Calu3 (cell line): ENCODE measurements at regions not wholly inside any gene's neighbourhood (a gene's known extent, or its start where the extent isn't known, plus 50 kb on each side); places are given as distances from the start of the nearest gene placed in this dataset.

Experiments
- BruUV-seq: library from RNA; stranded (reverse); fragments of 400-500 nt; replicated peaks from 2 replicates; lab custom pipeline; 2021; lab: Mats Ljungman, UMichigan
- CTCF ChIA-PET: fragments of 300-600 bp; sonication (Branson Sonifier 250); formaldehyde crosslinking; loops from one replicate; lab custom pipeline; 2022; ENCODE audit warnings: antibody characterized with exemption; lab: Charles Lee
- DNase-seq: peaks from one replicate; pipeline ENCODE4 v3.0.0; 2022
- H3K27ac Mint-ChIP-seq: one replicate; pipeline ENCODE4 v1.8.0; 2022; ENCODE audit warnings: mixed read lengths; ENCODE audit not compliant: unreplicated experiment
- H3K27me3 Mint-ChIP-seq: one replicate; pipeline ENCODE4 v1.8.0; 2022; ENCODE audit warnings: mixed read lengths; ENCODE audit not compliant: unreplicated experiment
- H3K36me3 Mint-ChIP-seq: one replicate; pipeline ENCODE4 v1.8.0; 2022; ENCODE audit warnings: mild to moderate bottlenecking, moderate library complexity, mixed read lengths; ENCODE audit not compliant: insufficient read depth, unreplicated experiment
- H3K4me1 Mint-ChIP-seq: one replicate; pipeline ENCODE4 v1.8.0; 2022; ENCODE audit warnings: mild to moderate bottlenecking, low read depth, mixed read lengths; ENCODE audit not compliant: unreplicated experiment
- H3K4me3 Mint-ChIP-seq: one replicate; pipeline ENCODE4 v1.8.0; 2022; ENCODE audit warnings: mild to moderate bottlenecking, low read depth, moderate library complexity, mixed read lengths; ENCODE audit not compliant: unreplicated experiment
- H3K9me3 Mint-ChIP-seq: one replicate; pipeline ENCODE4 v1.8.0; 2022; ENCODE audit warnings: low read depth, mixed read lengths; ENCODE audit not compliant: unreplicated experiment
- CTCF ChIP-seq: fragments of 200-600 bp; IDR thresholded peaks from one replicate; pipeline ENCODE4 v1.8.0; 2022; ENCODE audit warnings: antibody characterized with exemption; ENCODE audit not compliant: unreplicated experiment
- intact Hi-C: fragments of 100-400 bp; cut with micrococcal nuclease; formaldehyde crosslinking; loops from one replicate; pipeline ENCODE4 v1.10.0; 2022; ENCODE audit not compliant: unreplicated experiment

GRCh38 chr13:72122661-72123255, 255.8 kb upstream of the DACH1 start:
- BruUV-seq: no TSS peak
- no peak for TF ChIP-seq CTCF
- CTCF ChIA-PET: no interaction called here
- intact Hi-C loops: no loop called here
- Mint-ChIP-seq H3K9me3 (no peaks in the 10 kb centered on the region), H3K4me1 (no peaks in the 10 kb centered on the region), H3K36me3 (no peaks in the 10 kb centered on the region), H3K4me3 (no peak overlapping the region), H3K27me3 (no peaks in the 10 kb centered on the region), H3K27ac (no peak overlapping the region)
- DNase-seq: no peak

GRCh38 chr13:72121466-72121865, 254.5 kb upstream of the DACH1 start:
- TF ChIP-seq CTCF: no peak
- CTCF ChIA-PET: no interaction called here
- DNase-seq: no peak
- intact Hi-C loops: no loop called here
- Mint-ChIP-seq H3K9me3 (no peaks in the 10 kb centered on the region), H3K27ac (no peak overlapping the region), H3K4me3 (no peak overlapping the region), H3K27me3 (no peaks in the 10 kb centered on the region), H3K4me1 (no peaks in the 10 kb centered on the region), H3K36me3 (no peaks in the 10 kb centered on the region)
- no TSS peak for BruUV-seq

GRCh38 chr13:72120632-72121031, 253.6 kb upstream of the DACH1 start:
- no peak for TF ChIP-seq CTCF
- no peak overlapping the region for H3K27ac Mint-ChIP-seq
- BruUV-seq: no TSS peak

GRCh38 chr13:72113931-72114330, 246.9 kb upstream of the DACH1 start:
- CTCF ChIA-PET: no interaction called here
- Mint-ChIP-seq H3K4me1 (no peaks in the 10 kb centered on the region), H3K36me3 (no peaks in the 10 kb centered on the region), H3K4me3 (no peak overlapping the region), H3K27me3 (no peaks in the 10 kb centered on the region), H3K27ac (no peak overlapping the region), H3K9me3 (no peaks in the 10 kb centered on the region)
- intact Hi-C loops: no loop called here
- no peak for DNase-seq
- BruUV-seq: no TSS peak
- TF ChIP-seq CTCF: no peak

More at GRCh38 chr13:72120632-72121031, 253.6 kb upstream of the DACH1 start:
- no peaks in the 10 kb centered on the region for H3K27me3 Mint-ChIP-seq
- H3K9me3 Mint-ChIP-seq: no peaks in the 10 kb centered on the region
- intact Hi-C loops: no loop called here
- CTCF ChIA-PET: no interaction called here
- no peak overlapping the region for H3K4me3 Mint-ChIP-seq
- no peaks in the 10 kb centered on the region for H3K4me1 Mint-ChIP-seq
- no peaks in the 10 kb centered on the region for H3K36me3 Mint-ChIP-seq
- no peak for DNase-seq
